ENCODE measurements at regions not wholly inside any gene's neighbourhood (a gene's known extent, or its start where the extent isn't known, plus 50 kb on each side); places are given as distances from the start of the nearest gene placed in this dataset.

- TF ChIP-seq CTCF (conservative IDR thresholded peaks at IDR 0.05 in 1 of 2, IDR thresholded peaks at IDR 0.05 in 1 of 2; ENCODE audit: low read depth in 1 of 2, low read length in 2 of 2) (no peak), EZH2 (IDR thresholded peaks at IDR 0.05; ENCODE audit: low read length, missing control alignments) (no peak)
These were observed 390.2 kb upstream of the PRICKLE1 start for GRCh38 chr12:42979746-42980145.

Data from fibroblast of lung (primary cell).